Ishikawa (cell line): ENCODE measurements at regions not wholly inside any gene's neighbourhood (a gene's known extent, or its start where the extent isn't known, plus 50 kb on each side); places are given as distances from the start of the nearest gene placed in this dataset.

Experiments used
- CEBPB ChIP-seq: IDR thresholded peaks from 2 replicates; pipeline ENCODE4 v1.6.1; 2012
- CREB1 ChIP-seq: IDR thresholded peaks from 2 replicates; pipeline ENCODE4 v1.6.1; 2012; ENCODE audit warnings: low read depth
- EGR1 ChIP-seq: IDR thresholded peaks from 2 replicates; pipeline ENCODE4 v1.6.1; 2012
- EP300 ChIP-seq: IDR thresholded peaks from 2 replicates; pipeline ENCODE4 v1.6.1; 2012; ENCODE audit warnings: borderline replicate concordance
- FOXM1 ChIP-seq: IDR thresholded peaks from 2 replicates; pipeline ENCODE4 v1.6.1; 2012; ENCODE audit warnings: low read depth, borderline replicate concordance
- NFIC ChIP-seq: IDR thresholded peaks from 2 replicates; pipeline ENCODE4 v1.6.1; 2012
- RAD21 ChIP-seq: IDR thresholded peaks from 2 replicates; pipeline ENCODE4 v1.6.1; 2012; ENCODE audit warnings: low read depth
- REST ChIP-seq: IDR thresholded peaks from 2 replicates; pipeline ENCODE4 v1.6.1; 2012; ENCODE audit warnings: low read depth, mild to moderate bottlenecking
- TAF1 ChIP-seq: IDR thresholded peaks from 2 replicates; pipeline ENCODE4 v1.6.1; 2012; ENCODE audit warnings: low read depth, mild to moderate bottlenecking
- TCF12 ChIP-seq: IDR thresholded peaks from 2 replicates; pipeline ENCODE4 v1.6.1; 2012; ENCODE audit warnings: low read depth
- TEAD4 ChIP-seq: IDR thresholded peaks from 2 replicates; pipeline ENCODE4 v1.6.1; 2012
- USF1 ChIP-seq: IDR thresholded peaks from 2 replicates; pipeline ENCODE4 v1.6.1; 2012
- YY1 ChIP-seq: IDR thresholded peaks from 2 replicates; pipeline ENCODE4 v1.6.1; 2012; ENCODE audit warnings: low read depth
- ZBTB7A ChIP-seq: IDR thresholded peaks from 2 replicates; pipeline ENCODE4 v1.6.1; 2012; ENCODE audit warnings: low read depth
- TF ChIP-seq, protein P1 (sequence below): IDR thresholded peaks from 2 replicates; pipeline ENCODE4 v1.6.1; 2012

DNA sequence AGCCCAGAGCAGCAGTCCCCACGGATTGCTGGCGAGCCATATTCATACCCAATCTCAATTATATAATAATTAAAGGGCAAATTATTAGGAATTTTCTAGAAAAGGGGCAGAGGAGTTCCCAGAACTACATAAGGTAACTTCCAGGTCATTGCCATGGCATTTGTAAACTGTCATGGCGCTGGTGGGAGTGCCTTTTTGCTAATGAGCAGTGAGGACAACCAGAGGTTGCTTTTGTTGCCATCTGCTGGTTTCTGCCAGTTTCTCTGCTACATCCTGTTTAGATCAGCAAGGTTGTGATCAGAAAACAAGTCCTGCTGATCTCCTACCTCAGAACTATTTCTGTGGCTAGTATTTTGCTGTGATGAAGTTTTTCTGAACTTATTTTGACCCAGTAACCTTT is 159.8 kb upstream of the PIEZO2 start:
- TF ChIP-seq CREB1 (no peak), FOXM1 (no peak), TEAD4 (no peak), EGR1 (no peak), TCF12 (no peak), RAD21 (no peak), REST (no peak), EP300 (no peak), NFIC (no peak), ZBTB7A (no peak), TAF1 (no peak), CEBPB (no peak), USF1 (no peak), YY1 (no peak)
- TF ChIP-seq, protein P1, sequence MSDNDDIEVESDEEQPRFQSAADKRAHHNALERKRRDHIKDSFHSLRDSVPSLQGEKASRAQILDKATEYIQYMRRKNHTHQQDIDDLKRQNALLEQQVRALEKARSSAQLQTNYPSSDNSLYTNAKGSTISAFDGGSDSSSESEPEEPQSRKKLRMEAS, result no peak

DNA sequence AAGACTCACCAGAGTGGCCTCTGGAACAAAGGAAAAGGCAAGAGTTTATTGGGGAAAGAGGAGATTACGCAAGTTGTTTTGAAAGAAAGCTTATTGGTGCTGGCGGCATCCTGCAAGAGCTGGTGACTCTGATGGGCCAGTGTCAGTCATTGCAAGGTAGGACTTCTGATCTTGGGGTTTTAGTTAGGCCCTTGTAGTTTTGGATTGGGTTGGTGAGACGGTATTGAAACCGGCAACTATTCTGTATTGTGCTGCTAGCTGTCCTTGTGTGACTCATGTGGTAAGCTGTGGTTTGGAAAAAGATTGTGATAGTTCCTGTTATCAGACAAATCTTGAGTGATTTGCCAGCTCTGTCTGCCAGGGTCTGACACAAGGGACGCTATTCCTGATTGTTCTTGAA is 159.1 kb upstream of the PIEZO2 start:
- no peak for TF ChIP-seq TEAD4
- TF ChIP-seq NFIC, result no peak
- no peak for TF ChIP-seq RAD21
- TF ChIP-seq CEBPB, result no peak
- no peak for TF ChIP-seq FOXM1
- TF ChIP-seq YY1, result no peak
- TF ChIP-seq, protein P1, result no peak
- TF ChIP-seq EGR1, result no peak
- no peak for TF ChIP-seq EP300
- no peak for TF ChIP-seq ZBTB7A
- TF ChIP-seq USF1, result no peak
- TF ChIP-seq TAF1, result no peak
- TF ChIP-seq CREB1, result no peak
- no peak for TF ChIP-seq TCF12
- TF ChIP-seq REST, result no peak

DNA sequence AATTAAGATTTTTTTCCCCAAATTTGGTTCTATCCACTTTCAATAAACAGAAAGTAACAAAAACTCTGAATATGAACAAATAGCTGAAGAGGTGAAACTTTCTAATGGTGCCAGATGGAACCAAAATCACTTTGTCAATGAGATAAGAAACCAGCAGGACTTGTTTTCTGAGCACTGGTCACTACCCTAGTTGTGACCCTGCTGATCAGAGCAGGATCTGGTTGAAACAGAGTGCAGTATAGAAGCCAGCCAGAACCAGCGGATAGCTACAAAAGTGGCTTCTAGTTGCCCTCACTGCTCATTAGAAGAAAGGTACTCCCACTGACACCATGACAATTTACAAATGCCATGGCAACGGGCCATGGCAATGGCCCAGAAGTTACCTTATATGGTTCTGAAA is 158.3 kb upstream of the PIEZO2 start:
- TF ChIP-seq NFIC, result no peak
- TF ChIP-seq EGR1, result no peak
- TF ChIP-seq EP300, result no peak
- no peak for TF ChIP-seq FOXM1
- no peak for TF ChIP-seq TCF12
- TF ChIP-seq CEBPB, result no peak
- no peak for TF ChIP-seq CREB1
- no peak for TF ChIP-seq TEAD4
- no peak for TF ChIP-seq TAF1
- no peak for TF ChIP-seq ZBTB7A
- no peak for TF ChIP-seq REST

DNA sequence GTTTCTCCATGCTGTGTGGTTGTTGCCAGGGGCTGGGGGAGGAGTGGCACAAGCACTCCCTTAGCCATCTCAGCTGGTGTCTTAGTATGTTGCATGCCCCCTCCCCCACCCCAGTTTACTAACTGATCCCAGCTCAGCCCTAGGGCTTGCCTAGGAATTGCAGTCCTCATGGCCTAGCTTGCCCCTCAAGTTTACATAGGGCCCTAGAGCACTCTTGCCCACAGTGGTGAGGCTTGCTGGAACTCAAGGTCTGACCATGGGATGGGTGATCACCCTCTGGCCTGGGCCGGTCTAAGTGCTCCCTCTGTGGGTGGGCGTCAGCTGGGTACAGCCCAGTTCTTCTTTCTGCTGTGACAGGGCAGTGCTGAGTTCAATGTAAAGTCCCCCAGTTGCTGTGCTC is 156.1 kb upstream of the PIEZO2 start:
- TF ChIP-seq ZBTB7A, result no peak
- no peak for TF ChIP-seq TAF1
- TF ChIP-seq NFIC, result no peak
- no peak for TF ChIP-seq FOXM1
- no peak for TF ChIP-seq CEBPB
- TF ChIP-seq, protein P1, result no peak
- no peak for TF ChIP-seq YY1
- no peak for TF ChIP-seq TEAD4
- TF ChIP-seq EP300, result no peak
